Frontal cortex (tissue), 3 donors: ENCODE measurements at regions not wholly inside any gene's neighbourhood (a gene's known extent, or its start where the extent isn't known, plus 50 kb on each side); places are given as distances from the start of the nearest gene placed in this dataset.
A peak's percentile ranks its signal among the peaks of the same experiment; 100 is the strongest.
"Not testable (repeated sequence)": the region's sequence is repeated elsewhere in the genome, so short reads cannot be mapped to it uniquely, and the experiment has no call there.

Source experiments
- DNase-seq, 2 donors: peaks; one replicate each; pipeline ENCODE4 v3.0.0; 2012; ENCODE audit warnings: low spot score in 2 of 2
- FAIRE-seq: peaks from 2 replicates; lab custom pipeline; 2012; peaks lifted over from hg19 to GRCh38; lab: Jason Lieb, UNC
- donor health status: control.
- donor health status: control.
- donor health status: control.

DNA sequence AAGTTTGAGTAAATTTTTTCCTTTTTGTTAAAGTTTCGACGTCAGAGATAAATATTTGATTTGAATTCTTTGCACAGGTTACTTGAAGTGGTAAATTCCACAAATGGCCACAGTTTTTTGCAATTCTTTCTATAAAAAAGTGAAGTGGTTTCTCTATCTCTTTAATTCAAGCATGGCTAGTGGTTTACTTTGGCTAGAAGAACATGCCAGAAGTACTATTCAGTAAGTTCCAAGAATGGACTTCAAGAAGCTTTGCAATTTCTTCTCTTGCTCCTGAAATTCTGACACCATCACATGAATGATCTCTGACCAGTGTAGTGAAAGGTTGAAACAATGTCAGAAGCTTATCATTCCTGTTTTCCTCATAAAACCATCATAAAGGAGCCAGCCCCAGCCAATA lies 55.7 kb upstream of the RNPC3 start:
- DNase-seq (no peak), FAIRE-seq (no peak)

DNA sequence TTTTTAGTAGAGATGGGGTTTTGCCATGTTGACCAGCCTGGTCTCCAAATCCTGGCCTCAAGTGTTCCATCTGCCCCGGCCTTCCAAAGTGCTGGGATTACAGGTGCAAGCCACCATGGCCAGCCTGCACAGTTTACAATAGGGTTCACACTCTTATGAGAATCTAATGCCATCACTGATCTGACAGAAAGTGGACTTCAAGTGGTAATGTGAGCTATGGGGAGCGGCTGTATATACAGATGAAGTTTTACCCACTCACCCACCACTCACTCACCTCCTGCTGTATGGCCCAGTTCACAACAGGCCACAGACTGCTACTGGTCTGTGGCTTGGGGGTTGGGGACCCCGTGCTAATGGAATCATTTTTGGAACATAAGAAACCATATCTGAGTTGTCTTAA lies 58.4 kb upstream of the RNPC3 start:
- no peak for FAIRE-seq
- DNase-seq, result no peak

DNA sequence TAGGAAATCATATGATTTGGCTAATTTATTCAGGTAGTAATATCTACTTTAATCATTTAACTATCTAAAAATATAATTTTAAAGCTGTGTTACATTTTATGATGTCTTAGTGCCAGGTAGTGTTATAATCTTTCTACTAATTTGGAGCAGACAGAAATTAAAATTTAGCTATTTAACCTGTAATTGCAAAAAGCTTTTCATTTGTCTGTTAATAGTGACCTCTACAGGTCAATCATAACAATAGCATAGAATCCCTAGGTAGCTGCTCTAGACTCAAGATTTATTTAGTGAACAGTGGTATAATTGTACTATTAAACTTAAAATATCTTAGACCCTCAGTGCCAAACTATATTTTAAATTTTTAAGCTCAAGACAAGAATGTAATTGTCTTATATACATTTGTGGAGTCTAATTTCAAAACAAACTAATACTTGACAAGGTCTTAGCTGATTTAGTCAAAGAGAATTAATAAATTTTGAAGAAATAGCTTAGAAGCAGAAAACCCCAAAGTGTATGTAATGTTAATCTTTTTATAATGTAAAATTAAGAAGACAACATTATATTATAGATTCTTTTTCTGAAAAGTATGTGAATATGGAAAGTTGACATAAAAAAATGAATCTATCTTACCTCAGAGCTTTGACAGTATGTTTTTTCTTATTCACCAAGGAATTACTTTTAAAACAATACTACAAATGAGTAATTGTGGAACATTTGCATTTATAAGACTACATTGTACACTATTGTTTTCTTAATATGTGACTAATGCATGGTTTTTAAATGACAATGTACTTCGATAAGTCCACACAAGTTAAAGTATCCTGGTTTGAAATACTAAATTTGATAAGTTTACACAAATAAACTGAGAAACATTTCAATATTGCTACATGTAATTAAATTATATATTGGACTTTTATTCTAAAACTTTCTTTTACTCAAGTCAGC lies 64.1 kb upstream of the RNPC3 start:
- peak in 1 of 2 donors; percentile 12 for DNase-seq
- FAIRE-seq, result peak; percentile 17

DNA sequence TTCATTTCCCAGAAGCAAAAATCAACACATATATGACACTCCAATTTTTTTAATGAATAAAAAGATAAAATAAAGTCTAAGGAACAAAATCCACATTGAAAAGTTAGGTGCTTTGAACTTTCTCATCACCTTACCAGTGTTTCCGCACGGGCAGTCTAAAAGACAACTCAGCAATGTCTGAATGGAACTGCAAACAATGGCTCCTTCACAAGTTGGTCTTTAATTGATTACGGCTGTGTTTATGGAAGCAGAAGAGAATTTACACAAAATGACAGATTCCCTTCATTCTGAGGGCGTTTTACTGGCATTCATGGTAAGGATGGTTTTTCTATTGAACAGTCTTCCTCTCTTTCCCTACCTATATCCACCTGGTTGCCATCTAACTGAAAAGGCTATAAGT lies 65.0 kb upstream of the RNPC3 start:
- FAIRE-seq (no peak), DNase-seq (no peak)

DNA sequence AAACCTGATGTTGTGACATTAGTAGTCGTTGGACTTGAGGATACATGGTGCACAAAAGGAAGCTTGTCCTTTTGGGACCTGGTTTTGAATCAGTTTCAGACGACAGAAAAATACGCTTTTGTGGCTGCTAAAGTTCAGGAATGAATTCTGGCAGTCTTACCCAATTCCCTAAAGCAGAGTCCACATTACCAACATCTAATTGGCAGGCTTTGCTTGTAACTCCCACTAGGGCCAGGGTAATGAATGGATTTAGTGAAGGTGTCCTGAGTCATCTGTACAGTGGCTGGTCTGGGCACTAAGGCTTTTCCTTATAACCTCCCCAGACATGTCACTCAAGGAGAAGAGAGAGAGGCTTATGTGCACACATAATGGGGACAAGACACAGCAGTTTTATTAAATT lies 66.2 kb upstream of the RNPC3 start:
- FAIRE-seq, result no peak
- DNase-seq, result no peak

DNA sequence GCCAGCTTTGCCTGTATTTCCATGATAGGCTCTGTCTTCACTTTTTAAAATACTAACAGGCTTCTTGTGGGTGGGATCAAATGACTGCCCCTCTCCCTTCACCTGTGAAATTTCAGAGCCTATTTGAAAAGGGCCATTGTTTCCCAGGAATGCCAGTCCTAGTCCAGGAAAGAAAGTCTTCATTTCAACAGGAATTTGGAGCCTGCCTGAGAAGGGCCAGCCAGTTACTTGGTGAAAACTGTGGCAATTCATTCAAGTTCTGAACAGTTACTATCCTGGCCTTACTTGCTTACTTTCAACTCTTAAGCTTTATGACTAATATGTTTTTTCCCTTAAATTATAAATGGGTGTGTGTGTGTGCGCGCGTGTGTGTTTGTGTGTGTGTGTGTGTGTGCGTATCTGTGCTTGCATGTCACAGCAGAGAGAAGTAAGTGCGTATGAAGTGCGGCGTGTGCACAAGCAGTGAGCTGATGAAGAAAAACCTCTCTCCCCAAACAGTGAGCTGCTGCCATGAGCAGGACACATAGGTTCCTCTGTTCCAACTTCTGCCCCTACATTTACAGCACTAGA lies 67.5 kb upstream of the RNPC3 start:
- FAIRE-seq (no peak), DNase-seq (no peak)

DNA sequence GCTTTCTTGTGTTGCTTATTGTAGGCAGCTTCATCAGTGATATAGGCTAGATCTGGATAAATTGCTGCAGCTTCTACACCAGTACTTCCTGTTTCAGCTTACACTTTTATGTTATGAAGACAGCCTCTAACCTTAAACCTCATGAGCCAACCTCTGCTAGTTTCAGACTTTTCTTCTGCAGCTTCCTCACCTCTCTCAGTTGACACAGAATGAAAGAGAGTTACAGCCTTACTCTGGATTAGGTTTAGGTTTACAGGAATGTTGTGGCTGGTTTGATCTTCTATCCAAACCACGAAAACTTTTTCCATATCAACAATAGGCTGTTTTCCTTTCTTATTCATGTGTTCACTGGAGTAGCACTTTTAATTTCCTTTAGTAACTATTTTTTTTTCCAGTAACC lies 76.9 kb upstream of the RNPC3 start:
- FAIRE-seq (no peak), DNase-seq (no peak)

DNA sequence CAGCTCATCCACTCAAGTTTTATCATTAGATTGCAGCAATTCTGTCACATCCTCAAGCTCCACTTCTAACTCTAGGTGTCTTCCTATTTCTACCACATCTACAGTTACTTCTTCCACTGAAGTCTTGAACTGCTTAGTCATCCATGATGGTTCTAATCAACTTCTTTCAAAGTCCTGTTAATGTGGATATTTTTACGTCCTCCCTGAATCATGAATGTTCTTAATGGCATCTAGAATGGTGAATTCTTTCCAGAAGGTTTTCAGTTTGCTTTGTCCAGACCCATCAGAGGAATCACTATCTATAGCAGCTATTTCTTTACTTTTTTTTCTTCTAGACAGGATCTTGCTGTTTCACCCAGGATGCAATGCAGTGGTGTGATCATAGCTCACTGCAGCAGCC lies 78.0 kb upstream of the RNPC3 start:
- DNase-seq, result no peak
- no peak for FAIRE-seq

DNA sequence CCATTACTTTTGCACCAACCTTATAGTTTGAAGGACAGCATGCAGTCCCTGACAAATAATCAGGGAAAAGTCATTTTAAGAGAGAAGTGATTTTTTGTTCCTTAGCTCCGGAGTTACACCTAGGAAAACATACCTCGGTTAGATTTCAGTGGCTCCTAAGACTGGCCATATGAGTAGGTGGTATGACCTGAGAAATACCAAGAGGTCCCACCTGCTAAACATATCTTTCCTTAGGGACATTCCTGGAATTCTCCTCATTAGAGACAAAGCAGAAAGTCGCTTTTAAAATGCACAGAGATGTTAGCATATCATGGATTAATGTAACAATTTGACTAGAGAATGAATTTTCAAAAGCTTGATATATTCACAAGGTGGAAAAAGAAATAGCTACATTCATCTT lies 84.2 kb upstream of the RNPC3 start:
- FAIRE-seq, result no peak
- no peak for DNase-seq

DNA sequence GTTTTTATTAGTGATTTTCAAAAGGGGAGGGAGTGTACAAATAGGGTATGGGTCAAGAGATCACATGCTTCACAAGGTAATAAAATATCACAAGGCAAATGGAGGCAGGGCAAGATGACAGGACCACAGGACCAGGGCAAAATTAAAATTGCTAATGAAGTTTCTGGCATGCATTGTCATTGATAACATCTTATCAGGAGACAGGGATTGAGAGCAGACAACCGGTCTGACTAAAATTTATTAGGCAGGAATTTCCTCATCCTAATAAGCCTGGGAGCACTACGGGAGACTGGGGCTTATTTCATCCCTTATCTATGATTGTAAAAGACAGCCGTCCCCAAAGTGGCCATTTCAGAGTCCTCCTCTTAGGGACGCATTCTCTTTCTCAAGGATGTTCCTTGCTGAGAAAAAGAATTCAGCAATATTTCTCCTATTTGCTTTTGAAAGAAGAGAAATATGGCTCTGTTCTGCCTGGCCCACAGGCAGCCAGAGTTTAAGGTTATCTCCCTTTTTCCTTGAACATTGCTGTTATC lies 88.9 kb upstream of the RNPC3 start:
- not testable (repeated sequence) for DNase-seq, FAIRE-seq

DNA sequence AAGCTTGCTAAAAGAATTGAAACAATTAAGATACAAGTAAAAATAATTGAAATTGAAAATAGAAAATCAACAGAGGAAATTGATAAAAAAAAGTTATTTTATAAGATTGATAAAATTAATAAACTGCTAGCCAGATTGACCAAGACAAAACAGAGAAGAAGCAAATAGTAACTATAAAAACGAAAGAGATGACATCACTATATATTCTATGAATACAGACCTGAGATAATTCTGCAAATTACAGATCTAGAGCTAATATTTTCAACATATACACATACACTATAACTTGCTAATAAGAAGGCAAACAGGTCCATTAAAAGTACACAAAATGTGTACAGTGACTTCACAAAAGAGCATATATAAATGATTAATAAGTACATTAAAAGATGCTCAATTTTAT lies 90.1 kb upstream of the RNPC3 start:
- peak; percentile 15 for FAIRE-seq

DNA sequence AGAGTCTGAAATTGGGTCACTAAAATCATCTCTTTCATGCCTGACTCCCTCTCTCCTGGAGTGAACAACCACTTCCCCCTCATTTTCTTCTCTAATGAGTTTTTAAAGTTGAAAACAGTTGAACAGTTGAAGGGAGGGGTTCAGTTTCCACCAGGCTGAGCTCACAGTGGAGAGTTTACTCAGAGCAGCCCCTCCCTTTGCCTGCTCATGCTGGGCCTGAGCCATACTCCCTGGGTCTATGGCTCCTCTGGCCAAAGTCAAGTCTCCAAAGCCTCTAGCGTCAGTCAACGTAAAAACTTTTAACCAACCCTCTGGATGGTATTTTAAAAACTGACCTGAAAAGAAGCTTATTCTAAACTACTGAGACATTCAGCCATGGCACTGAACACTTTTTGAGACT lies 100.8 kb upstream of the RNPC3 start:
- DNase-seq (no peak), FAIRE-seq (no peak)

More for the DNA sequence above, 90.1 kb upstream of the RNPC3 start:
- DNase-seq, result no peak

DNA sequence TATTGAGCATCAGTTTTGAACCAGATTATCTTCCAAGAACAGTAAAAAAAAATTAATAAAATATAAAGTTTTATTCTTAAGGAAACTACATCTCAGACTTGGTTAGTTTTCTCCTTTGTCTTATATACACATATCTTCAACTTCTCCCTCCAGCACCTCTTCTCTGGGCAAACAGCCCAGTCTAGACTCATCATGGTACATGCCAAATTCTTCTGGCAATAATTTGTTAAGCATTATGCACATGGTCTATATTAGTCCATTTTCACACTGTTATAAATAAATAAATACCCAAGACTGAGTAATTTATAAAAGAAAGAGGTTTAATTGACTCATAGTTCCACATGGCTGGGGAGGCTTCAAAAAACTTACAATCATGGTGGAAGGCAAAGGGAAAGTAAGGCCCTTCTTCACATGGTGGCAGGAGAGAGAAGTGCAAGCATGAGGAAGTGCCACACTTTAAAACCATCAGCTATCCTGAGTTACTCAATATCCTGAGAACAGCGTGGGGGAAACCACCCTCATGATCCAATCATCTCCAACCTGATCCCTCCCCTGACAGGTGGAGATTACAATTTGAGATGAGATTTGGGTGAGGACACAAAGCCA lies 108.7 kb upstream of the RNPC3 start:
- DNase-seq (no peak), FAIRE-seq (no peak)

DNA sequence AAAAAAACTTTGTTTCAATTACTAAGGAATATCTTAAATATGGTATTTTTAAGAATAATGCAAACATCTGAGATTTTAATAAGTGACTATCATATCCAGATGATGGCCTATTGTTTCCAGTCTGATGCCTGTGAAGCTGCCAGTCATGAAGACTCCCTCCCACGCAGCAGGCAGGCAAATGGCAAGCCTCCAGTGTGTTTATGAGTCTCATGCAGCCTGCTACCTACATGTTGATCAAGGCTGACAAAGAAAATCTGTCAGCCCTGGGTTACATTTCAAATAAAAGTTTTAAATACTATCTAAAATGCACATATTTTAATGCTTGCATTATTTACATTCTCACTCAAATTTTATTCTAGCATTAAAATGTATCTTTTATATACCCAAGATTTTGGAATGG lies 137.6 kb upstream of the RNPC3 start:
- no peak for FAIRE-seq
- no peak for DNase-seq

DNA sequence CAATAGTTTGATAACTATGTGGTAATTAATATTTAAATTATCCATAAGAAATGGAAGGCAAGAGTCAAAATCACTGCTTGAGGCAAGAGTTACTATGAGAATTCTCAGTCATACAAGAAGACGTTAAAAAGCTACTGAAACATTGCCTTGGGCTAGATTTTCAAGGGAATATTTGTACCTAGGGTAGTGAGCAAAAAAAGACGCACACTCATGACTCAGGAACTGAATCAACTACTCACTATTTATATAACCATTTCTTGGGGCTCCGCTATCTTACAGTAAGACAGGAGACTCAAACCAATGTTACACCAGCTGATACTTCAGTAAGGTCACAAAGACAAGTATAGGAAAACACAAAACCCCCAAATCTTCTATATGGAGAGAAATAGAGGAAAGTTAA lies 151.5 kb upstream of the RNPC3 start:
- FAIRE-seq, result no peak
- DNase-seq, result no peak

DNA sequence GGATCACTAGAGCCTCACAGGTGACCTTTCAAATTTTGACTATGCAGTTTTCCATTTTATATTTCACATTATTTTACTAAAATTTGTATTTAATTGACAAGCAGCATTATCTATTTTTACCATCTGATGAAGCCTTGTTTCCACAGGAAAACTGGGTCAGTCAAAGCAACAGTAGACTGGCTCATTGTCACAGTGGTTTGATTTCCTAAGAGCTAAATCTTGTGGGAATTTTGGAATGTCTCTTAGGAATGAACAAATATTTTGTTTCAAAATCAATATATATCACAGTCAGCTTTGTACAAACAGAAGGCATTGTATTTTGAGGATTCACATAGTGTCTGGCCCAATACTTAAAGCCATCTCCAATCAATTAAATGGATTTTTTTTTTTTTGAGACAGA lies 152.6 kb upstream of the RNPC3 start:
- no peak for DNase-seq
- no peak for FAIRE-seq

DNA sequence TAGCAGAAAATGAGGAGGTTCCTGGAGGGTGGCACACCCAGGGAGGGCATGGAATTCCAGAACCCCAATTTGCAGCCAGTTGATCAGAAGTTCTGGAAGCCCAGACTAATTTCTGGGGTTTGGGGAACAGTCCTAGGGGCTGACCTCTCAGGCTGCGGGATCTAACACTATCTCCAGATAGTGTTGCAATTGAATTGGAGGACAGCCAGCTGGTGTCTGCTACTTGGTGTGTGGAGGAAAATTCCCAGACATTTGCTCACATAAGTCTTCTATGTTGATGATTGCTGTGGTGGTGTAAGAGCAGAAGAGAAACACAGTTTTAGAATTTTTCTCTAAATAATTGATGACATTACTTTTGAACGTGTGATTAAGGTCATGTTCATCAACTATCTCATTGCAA lies 154.3 kb upstream of the RNPC3 start:
- no peak for FAIRE-seq
- DNase-seq, result no peak

DNA sequence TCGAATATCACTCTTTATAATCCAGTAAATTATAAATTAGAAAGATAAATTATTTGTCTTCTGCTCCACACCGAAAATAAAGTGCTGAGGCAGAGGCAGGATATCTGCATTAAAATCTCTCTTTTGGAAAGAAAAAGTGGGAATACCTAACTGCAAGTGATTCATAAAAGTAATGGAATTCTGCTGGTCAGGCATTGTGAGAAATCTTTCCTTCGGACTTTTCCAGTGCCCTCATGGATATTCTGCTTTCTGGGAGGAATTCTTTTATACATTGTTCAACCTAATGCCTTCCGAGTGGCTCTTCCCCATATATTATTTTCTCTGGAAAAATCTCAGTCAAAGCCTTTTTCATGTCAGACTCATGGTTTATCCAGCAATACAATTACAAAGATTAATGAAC lies 158.3 kb upstream of the RNPC3 start:
- DNase-seq (no peak), FAIRE-seq (no peak)

DNA sequence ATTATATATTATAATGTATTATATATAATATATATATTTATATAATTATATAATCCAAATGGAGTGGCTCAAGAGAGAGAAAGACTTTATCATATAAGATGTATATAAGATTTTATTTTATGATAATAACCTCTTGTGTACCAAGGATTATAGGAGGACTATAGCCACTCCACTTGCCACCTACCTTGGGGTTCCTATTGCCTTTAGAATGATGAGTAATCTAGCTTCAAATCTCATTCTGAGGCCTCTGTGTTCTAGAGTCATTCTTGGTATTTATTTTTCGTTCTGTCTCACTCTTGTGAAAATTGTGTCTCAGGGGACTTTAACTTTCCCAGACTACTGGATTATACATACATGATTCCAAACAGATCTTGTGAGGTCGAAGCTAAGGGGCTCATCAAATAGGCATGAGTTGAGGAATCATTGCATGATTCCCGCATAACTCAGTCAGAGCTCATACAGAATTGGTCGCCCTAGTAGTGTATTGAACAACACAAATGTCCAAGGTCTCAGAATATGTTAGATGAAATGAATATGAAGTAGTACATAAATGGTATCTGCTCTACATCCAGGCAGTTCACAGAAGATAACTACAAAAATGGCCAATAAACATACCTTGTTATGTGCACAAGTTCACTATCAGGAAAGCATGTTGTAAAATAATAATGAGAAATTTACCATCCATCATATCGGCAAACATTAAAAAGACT lies 159.5 kb upstream of the RNPC3 start:
- DNase-seq (no peak), FAIRE-seq (no peak)

DNA sequence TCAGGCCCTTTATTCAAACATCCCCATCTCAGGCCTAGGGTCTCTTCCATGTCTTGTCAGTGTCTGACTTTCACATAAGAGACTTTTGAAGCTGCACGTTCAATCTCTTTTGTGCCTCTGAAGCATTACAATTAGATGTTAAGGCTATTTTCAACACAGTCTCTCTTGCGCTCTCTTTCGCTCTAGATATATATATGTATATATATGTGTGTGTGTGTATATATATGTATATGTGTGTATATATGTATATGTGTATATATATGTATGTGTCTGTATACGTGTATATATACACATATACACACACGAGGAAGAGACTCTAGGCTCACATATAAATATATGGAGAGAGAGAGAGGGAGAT lies 162.5 kb upstream of the RNPC3 start:
- FAIRE-seq (no peak), DNase-seq (no peak)
